Heart left ventricle (tissue), 16 donors: ENCODE measurements at regions not wholly inside any gene's neighbourhood (a gene's known extent, or its start where the extent isn't known, plus 50 kb on each side); places are given as distances from the start of the nearest gene placed in this dataset.

Experiments used
- ATAC-seq, 4 donors: fragments of 200-7000 bp; cut with Tn5 transposase; one replicate each; pipeline ENCODE4 v1.9.1; 2020 to 2022; ENCODE audit warnings: moderate library complexity in 4 of 4, mild to moderate bottlenecking in 3 of 4, moderate number of reproducible peaks in 1 of 4
- DNase-seq, 5 donors: peaks; one replicate each; pipeline ENCODE4 v3.0.0-alpha.2; 2020
- H3K27ac ChIP-seq, 12 donors: fragments of 200-600 bp; sonication (generic) in 4 of 12; one replicate each; pipeline versions ENCODE4 v1.5.0 to v1.8.0; 2016 to 2022; ENCODE audit warnings: mild to moderate bottlenecking in 2 of 12
- H3K27me3 ChIP-seq, 9 donors: fragments of 200-600 bp; sonication (generic) in 2 of 9; one replicate each; pipeline versions ENCODE4 v1.5.1 to v1.8.0; 2016 to 2022; ENCODE audit warnings: mild to moderate bottlenecking in 3 of 9
- H3K36me3 ChIP-seq, 9 donors: fragments of 200-600 bp; sonication (generic) in 2 of 9; one replicate each; pipeline versions ENCODE4 v1.5.0 to v1.8.0; 2018 to 2022; ENCODE audit warnings: mild to moderate bottlenecking in 2 of 9
- H3K4me1 ChIP-seq, 12 donors: fragments of 200-600 bp; sonication (generic) in 4 of 12; one replicate each; pipeline versions ENCODE4 v1.5.0 to v1.8.0; 2016 to 2022; ENCODE audit warnings: mild to moderate bottlenecking in 3 of 12
- H3K4me3 ChIP-seq, 12 donors: fragments of 200-600 bp; sonication (generic) in 4 of 12; one replicate each; pipeline versions ENCODE4 v1.5.0 to v1.8.0; 2017 to 2022; ENCODE audit warnings: mild to moderate bottlenecking in 9 of 12, moderate library complexity in 4 of 12
- H3K9me3 ChIP-seq, 12 donors: fragments of 200-600 bp; sonication (generic) in 4 of 12; one replicate each; pipeline versions ENCODE4 v1.5.0 to v1.8.0; 2016 to 2022; ENCODE audit warnings: mild to moderate bottlenecking in 1 of 12
- CTCF ChIP-seq, 12 donors: fragments of 200-600 bp; sonication (generic) in 4 of 12; IDR thresholded peaks; one replicate each; pipeline versions ENCODE4 v1.5.0 to v1.8.0; 2018 to 2022; ENCODE audit warnings: antibody characterized with exemption in 12 of 12, mild to moderate bottlenecking in 5 of 12
- POLR2A ChIP-seq, 2 donors: fragments of 450-650 bp; IDR thresholded peaks; one replicate each; pipeline ENCODE4 v1.6.1; 2017; ENCODE audit warnings: antibody characterized with exemption in 2 of 2, mild to moderate bottlenecking in 2 of 2, moderate library complexity in 2 of 2
- WGBS, 4 donors: extraction: QIAGEN DNeasy Blood & Tissue Kit in 2 of 4; methylation state at CpG; one replicate each; pipeline versions ENCODE4 v1.1.5 to v1.1.7; 2013 to 2018; 5-methylcytosine and 5-hydroxymethylcytosine counted together
- intact Hi-C, 10 donors: fragments of 100-400 bp; cut with DNase I; formaldehyde crosslinking; loops; one replicate each; pipeline versions ENCODE4 v1.11.1 to v1.14.2; 2022
- donor health status: ischemic (EF 13 %, LVEDD 7.1; RV severe dilation, severe dysfunction).
- donor health status: healthy with polysubstance abuse.
- donor health status: DM: no; HTN: yes; CAD: no.
- donor health status: DM: no; HTN: no; CAD: no.
- donor health status: ischemic (EF 25% LVEDD 6.9; RV normal size, moderate dysfunction).
- donor health status: ischemic (EF 25% LVEDD 5.7; RV mildly dilated, moderate dysfunction).
- donor health status: healthy.
- donor health status: DM: yes; HTN: yes; CAD: no.
- donor health status: ischemic (EF 35%, LVEDD 5.7; RV mildly dilated, moderate dysfunction).
- donor health status: nonischemic (EF 11% LVEDD 7.7; RV severe dilation, severe dysfunction).
- donor health status: DM: yes; HTN: yes; CAD: no.
- donor health status: PGD.
- donor health status: ischemic (EF 29% LVEDD 5.4; RV normal size, mild dysfunction).
- donor health status: nonischemic (EF 23%, LVEDD 6.1; RV moderate dilation, normal function).

GRCh38 chr3:51621091-51621892, 49.8 kb upstream of the TEX264 start:
- no peaks in the 10 kb centered on the region for H3K27me3 ChIP-seq
- H3K27ac ChIP-seq, result peak overlapping the region in 5 of 12 donors; percentile 0 to 75 (median 19)
- peaks cover 0 to 31% (median 15%) of the 10 kb centered on the region in 12 donors for H3K4me1 ChIP-seq
- H3K36me3 ChIP-seq, result peaks cover 0 to 4% (median 0%) of the 10 kb centered on the region in 9 donors
- no peak for DNase-seq
- H3K4me3 ChIP-seq, result no peak overlapping the region
- peak in 2 of 4 donors; percentile 57 to 68 for ATAC-seq
- intact Hi-C loops, result no loop called here
- H3K9me3 ChIP-seq, result no peaks in the 10 kb centered on the region
- TF ChIP-seq CTCF (IDR thresholded peaks at IDR 0.05) (no peak), POLR2A (IDR thresholded peaks at IDR 0.05) (no peak)
- WGBS, 4 donors, result 54 to 81% (median 75%) methylated on average over 2 of the region's 2 CpGs
